Right forelimb (tissue), 1 donor: ENCODE measurements at regions not wholly inside any gene's neighbourhood (a gene's known extent, or its start where the extent isn't known, plus 50 kb on each side); places are given as distances from the start of the nearest gene placed in this dataset.

Source experiments
- DNase-seq: peaks from one replicate; pipeline ENCODE4 v3.0.0-alpha.2; 2018

GRCh38 chr11:126127898-126128297 is 65.2 kb upstream of the CDON start:
- DNase-seq: peak; percentile 41

- DNase-seq: peak; percentile 37
Measured at GRCh38 chr11:126127284-126127845, 64.7 kb upstream of the CDON start.

- no peak for DNase-seq
Measured at GRCh38 chr11:126124231-126124661, 61.6 kb upstream of the CDON start.

GRCh38 chr11:126123686-126124085 is 61.0 kb upstream of the CDON start:
- DNase-seq: no peak

GRCh38 chr11:126122863-126123262 is 60.2 kb upstream of the CDON start:
- peak; percentile 38 for DNase-seq

GRCh38 chr11:126121296-126121695 is 58.6 kb upstream of the CDON start:
- no peak for DNase-seq

GRCh38 chr11:126118806-126119205 is 56.1 kb upstream of the CDON start:
- DNase-seq: peak; percentile 30

GRCh38 chr11:126115816-126116331 is 53.2 kb upstream of the CDON start:
- peak; percentile 83 for DNase-seq

- no peak for DNase-seq
Measured at GRCh38 chr11:126115127-126115495, 52.4 kb upstream of the CDON start.

GRCh38 chr11:126114486-126115126 is 51.9 kb upstream of the CDON start:
- DNase-seq: no peak

- DNase-seq: no peak
Measured at GRCh38 chr11:126113963-126114362, 51.3 kb upstream of the CDON start.

- peak; percentile 73 for DNase-seq
Measured at GRCh38 chr11:126113515-126113957, 50.9 kb upstream of the CDON start.

GRCh38 chr11:126113012-126113411 is 50.3 kb upstream of the CDON start:
- no peak for DNase-seq

- DNase-seq: peak; percentile 82
Measured at GRCh38 chr11:126112547-126112946, 49.9 kb upstream of the CDON start.
